GM12891 (cell line): ENCODE measurements at regions not wholly inside any gene's neighbourhood (a gene's known extent, or its start where the extent isn't known, plus 50 kb on each side); places are given as distances from the start of the nearest gene placed in this dataset.
"Not testable (repeated sequence)": the region's sequence is repeated elsewhere in the genome, so short reads cannot be mapped to it uniquely, and the experiment has no call there.

Experiments
- POLR2A ChIP-seq: IDR thresholded peaks from 2 replicates; pipeline ENCODE4 v1.6.1; 2011; ENCODE audit warnings: low read depth, low read length, control low read depth
- POLR2AphosphoS5 ChIP-seq: IDR thresholded peaks from 2 replicates; pipeline ENCODE4 v1.6.1; 2011; ENCODE audit warnings: low read depth, low read length, control low read depth
- SPI1 ChIP-seq: IDR thresholded peaks from 2 replicates; pipeline ENCODE4 v1.6.1; 2011; ENCODE audit warnings: low read depth, low read length, control low read depth

DNA sequence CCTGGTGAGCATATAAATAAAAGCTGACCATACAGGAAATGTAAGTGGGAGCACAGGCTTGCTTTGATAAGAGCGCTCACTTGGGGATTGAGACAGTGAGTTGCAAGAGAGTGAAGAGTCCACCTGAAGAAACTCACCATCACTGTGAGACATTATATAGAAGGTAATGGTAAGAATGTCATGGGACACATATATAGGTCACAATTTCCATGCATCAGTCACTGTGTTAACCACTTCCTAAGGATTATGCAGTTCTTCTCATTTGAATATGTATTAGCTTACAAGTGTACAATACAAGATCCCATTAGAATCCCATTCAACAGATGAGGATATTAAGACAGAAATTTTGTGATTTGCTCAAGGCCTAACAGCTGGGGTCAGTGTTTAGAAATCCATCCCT, 352.4 kb upstream of the NOTCH2NLA start:
- TF ChIP-seq POLR2AphosphoS5, POLR2A, SPI1: not testable (repeated sequence)
